Ovary (tissue), 3 donors: ENCODE measurements at regions not wholly inside any gene's neighbourhood (a gene's known extent, or its start where the extent isn't known, plus 50 kb on each side); places are given as distances from the start of the nearest gene placed in this dataset.

Experiments used
- CTCF ChIP-seq, 3 donors: fragments of 450-650 bp in 2 of 3; fragments of 200-600 bp in 1 of 3; IDR thresholded peaks; one replicate each; pipeline versions ENCODE4 v1.5.1 to v1.8.0; 2016 to 2022; ENCODE audit warnings: antibody characterized with exemption in 3 of 3, mild to moderate bottlenecking in 1 of 3
- EP300 ChIP-seq: sonication (generic); formaldehyde crosslinking; IDR thresholded peaks from one replicate; pipeline ENCODE4 v1.6.1; 2017; ENCODE audit warnings: antibody characterized with exemption
- donor health status: DM: no; HTN: no; CAD: no.

- no peak for TF ChIP-seq CTCF (IDR thresholded peaks at IDR 0.05)
- TF ChIP-seq EP300 = no peak
These were observed 605.5 kb upstream of the SALL1 start for GRCh38 chr16:51756447-51757123.
